ENCODE measurements at regions not wholly inside any gene's neighbourhood (a gene's known extent, or its start where the extent isn't known, plus 50 kb on each side); places are given as distances from the start of the nearest gene placed in this dataset.

GRCh38 chr10:29820890-29821461, 186.2 kb upstream of the SVIL start:
- H2BK5ac ChIP-seq (ENCODE audit: insufficient read length, low read length) = no peak overlapping the region
- no peak overlapping the region; the same call in 1 of the 2 replicates for H3K14ac ChIP-seq (ENCODE audit: insufficient read depth, low read length)
- no CpG with 5 or more reads among the region's 14 CpGs for whole genome bisulfite sequencing (ENCODE audit: extremely low coverage, insufficient read length, low lambda C conversion rate)

More at GRCh38 chr10:29820890-29821461, 186.2 kb upstream of the SVIL start:
- Histone ChIP-seq H3K18ac (ENCODE audit: insufficient read length, low read depth, low read length) (no peak overlapping the region), H3K23ac (ENCODE audit: insufficient read length, low read depth, low read length) (no peak overlapping the region), H3K79me1 (ENCODE audit: insufficient read depth, low read depth, low read length, poor library complexity, severe bottlenecking) (no peaks in the 10 kb centered on the region), H2BK12ac (ENCODE audit: insufficient read length, low read depth, low read length) (no peak overlapping the region), H3K9me3 (ENCODE audit: control insufficient read depth, low read depth, low read length) (no peaks in the 10 kb centered on the region), H3T11ph (ENCODE audit: low read length) (no peak overlapping the region), H3K4me1 (ENCODE audit: insufficient read depth, low read length) (no peaks in the 10 kb centered on the region; the same call in 1 of the 2 replicates), H2AK5ac (ENCODE audit: insufficient read length, low read length) (no peak overlapping the region), H4K20me1 (ENCODE audit: control insufficient read depth, insufficient read depth, insufficient read length) (no peaks in the 10 kb centered on the region), H2BK120ac (ENCODE audit: low read depth, low read length, poor library complexity, severe bottlenecking) (no peak overlapping the region), H3K79me2 (ENCODE audit: insufficient read depth, low read length) (no peaks in the 10 kb centered on the region), H3K4ac (ENCODE audit: low read depth, low read length) (no peak overlapping the region), H3K27me3 (ENCODE audit: insufficient read depth, low read length) (no peaks in the 10 kb centered on the region), H3K4me2 (ENCODE audit: insufficient read depth, insufficient read length, low read length) (no peak overlapping the region), H4K91ac (ENCODE audit: insufficient read length, low read depth, low read length) (no peak overlapping the region), H3K27ac (ENCODE audit: insufficient read length, low read depth, low read length) (no peak overlapping the region), H2BK15ac (ENCODE audit: low read depth, low read length) (no peak overlapping the region), H2BK20ac (ENCODE audit: low read depth, low read length, poor library complexity, severe bottlenecking) (no peak overlapping the region), H4K8ac (replicated peaks; ENCODE audit: insufficient read length, low read depth, low read length) (no peak overlapping the region), H4K5ac (ENCODE audit: insufficient read length, low read depth, low read length) (no peak overlapping the region), H3K9ac (ENCODE audit: extremely low read depth, insufficient read length, low read length) (no peak overlapping the region), H3K23me2 (ENCODE audit: insufficient read length, low read depth, low read length, poor library complexity, severe bottlenecking) (no peaks in the 10 kb centered on the region), H3K56ac (ENCODE audit: insufficient read length, low read depth, low read length) (no peak overlapping the region), H2AFZ (ENCODE audit: low read length) (no peak overlapping the region)
- Mint-ChIP-seq H3K27me3 (ENCODE audit: low read depth) (peaks cover 42% of the 10 kb centered on the region), H3K4me1 (peaks cover 8 to 12% of the 10 kb centered on the region in 2 experiments), H3K9me3 (no peaks in the 10 kb centered on the region; a peak in 1 of 5 replicates), H3K27ac (no peak overlapping the region), H3K4me3 (no peak overlapping the region), H3K36me3 (ENCODE audit: insufficient read depth in 1 of 3, low read depth in 3 of 3) (no peaks in the 10 kb centered on the region)
- DNase-seq = no peak
- TF ChIP-seq CTCF (conservative IDR thresholded peaks at IDR 0.05) = no peak
